NB4 (cell line): ENCODE measurements at regions not wholly inside any gene's neighbourhood (a gene's known extent, or its start where the extent isn't known, plus 50 kb on each side); places are given as distances from the start of the nearest gene placed in this dataset.
A peak's percentile ranks its signal among the peaks of the same experiment; 100 is the strongest.

Experiments
- CTCF ChIP-seq: IDR thresholded peaks from one replicate; pipeline ENCODE4 v1.5.1; 2012; ENCODE audit warnings: low read depth, low read length
- POLR2A ChIP-seq: IDR thresholded peaks from 2 replicates; pipeline ENCODE4 v1.6.1; 2011; ENCODE audit warnings: mild to moderate bottlenecking; ENCODE audit not compliant: insufficient read length; ENCODE audit errors: extremely low read depth

- no peak for TF ChIP-seq CTCF
- peak; percentile 34 for TF ChIP-seq POLR2A
Observed at GRCh38 chr9:706606-707459, 134.7 kb upstream of the DMRT1 start.
